ENCODE measurements at regions not wholly inside any gene's neighbourhood (a gene's known extent, or its start where the extent isn't known, plus 50 kb on each side); places are given as distances from the start of the nearest gene placed in this dataset.

DNA sequence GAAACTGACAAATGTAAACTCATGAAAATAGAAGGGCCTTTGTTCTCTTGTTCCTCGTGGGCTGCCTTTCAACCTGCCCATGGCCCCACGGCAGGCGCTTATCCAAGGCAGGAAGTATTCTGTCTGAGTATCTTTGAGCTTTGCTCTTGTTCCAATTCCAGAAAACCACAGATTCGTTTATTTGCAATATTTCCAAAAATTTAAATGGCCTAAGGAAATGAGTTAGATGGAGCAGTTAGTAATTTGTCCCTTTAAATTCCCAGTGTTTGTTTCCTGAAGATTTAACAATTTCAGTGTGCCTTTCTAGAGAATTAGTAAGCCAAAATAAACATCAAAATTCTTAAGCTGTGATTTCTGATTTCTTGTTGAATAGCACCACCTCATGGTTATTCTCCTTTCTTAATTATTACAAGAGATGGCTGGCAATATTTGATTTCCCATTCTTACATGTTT is 299.4 kb upstream of the RASA1 start:
- TF ChIP-seq, protein P1, sequence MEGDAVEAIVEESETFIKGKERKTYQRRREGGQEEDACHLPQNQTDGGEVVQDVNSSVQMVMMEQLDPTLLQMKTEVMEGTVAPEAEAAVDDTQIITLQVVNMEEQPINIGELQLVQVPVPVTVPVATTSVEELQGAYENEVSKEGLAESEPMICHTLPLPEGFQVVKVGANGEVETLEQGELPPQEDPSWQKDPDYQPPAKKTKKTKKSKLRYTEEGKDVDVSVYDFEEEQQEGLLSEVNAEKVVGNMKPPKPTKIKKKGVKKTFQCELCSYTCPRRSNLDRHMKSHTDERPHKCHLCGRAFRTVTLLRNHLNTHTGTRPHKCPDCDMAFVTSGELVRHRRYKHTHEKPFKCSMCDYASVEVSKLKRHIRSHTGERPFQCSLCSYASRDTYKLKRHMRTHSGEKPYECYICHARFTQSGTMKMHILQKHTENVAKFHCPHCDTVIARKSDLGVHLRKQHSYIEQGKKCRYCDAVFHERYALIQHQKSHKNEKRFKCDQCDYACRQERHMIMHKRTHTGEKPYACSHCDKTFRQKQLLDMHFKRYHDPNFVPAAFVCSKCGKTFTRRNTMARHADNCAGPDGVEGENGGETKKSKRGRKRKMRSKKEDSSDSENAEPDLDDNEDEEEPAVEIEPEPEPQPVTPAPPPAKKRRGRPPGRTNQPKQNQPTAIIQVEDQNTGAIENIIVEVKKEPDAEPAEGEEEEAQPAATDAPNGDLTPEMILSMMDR (conservative IDR thresholded peaks at IDR 0.05; ENCODE audit: low read length): peak; percentile 71
- no peak for TF ChIP-seq EZH2phosphoT487 (IDR thresholded peaks at IDR 0.05; ENCODE audit: borderline replicate concordance, low read depth, low read length)

Data from OCI-LY7 (cell line).